ENCODE measurements at regions not wholly inside any gene's neighbourhood (a gene's known extent, or its start where the extent isn't known, plus 50 kb on each side); places are given as distances from the start of the nearest gene placed in this dataset.
"Not testable (repeated sequence)": the region's sequence is repeated elsewhere in the genome, so short reads cannot be mapped to it uniquely, and the experiment has no call there.

GRCh38 chr19:31483226-31483857 is 134.1 kb upstream of the TSHZ3 start:
- Histone ChIP-seq H3K36me3 (ENCODE audit: control insufficient read depth, insufficient read depth, low read length) (no peaks in the 10 kb centered on the region), H3K9me3 (ENCODE audit: control insufficient read depth, insufficient read depth, low read length) (peaks cover 31% of the 10 kb centered on the region), H3K4me1 (ENCODE audit: control insufficient read depth, insufficient read depth, low read length) (no peaks in the 10 kb centered on the region), H3K4me3 (ENCODE audit: low read depth, low read length) (no peak overlapping the region), H3K9ac (ENCODE audit: low read depth, low read length) (no peak overlapping the region), H3K27ac (ENCODE audit: low read depth, low read length) (no peak overlapping the region), H3K27me3 (ENCODE audit: control insufficient read depth, insufficient read depth, low read length) (no peaks in the 10 kb centered on the region)

GRCh38 chr19:31484858-31485410 is 135.7 kb upstream of the TSHZ3 start:
- not testable (repeated sequence) for H3K9ac ChIP-seq (ENCODE audit: low read depth, low read length); H3K36me3 ChIP-seq (ENCODE audit: control insufficient read depth, insufficient read depth, low read length); H3K4me1 ChIP-seq (ENCODE audit: control insufficient read depth, insufficient read depth, low read length); H3K4me3 ChIP-seq (ENCODE audit: low read depth, low read length); H3K27me3 ChIP-seq (ENCODE audit: control insufficient read depth, insufficient read depth, low read length); H3K27ac ChIP-seq (ENCODE audit: low read depth, low read length)
- H3K9me3 ChIP-seq (ENCODE audit: control insufficient read depth, insufficient read depth, low read length): peaks cover 31% of the 10 kb centered on the region

GRCh38 chr19:31485472-31485871 is 136.2 kb upstream of the TSHZ3 start:
- H3K4me3 ChIP-seq (ENCODE audit: low read depth, low read length): no peak overlapping the region
- H3K27me3 ChIP-seq (ENCODE audit: control insufficient read depth, insufficient read depth, low read length): no peaks in the 10 kb centered on the region
- H3K36me3 ChIP-seq (ENCODE audit: control insufficient read depth, insufficient read depth, low read length): no peaks in the 10 kb centered on the region
- H3K27ac ChIP-seq (ENCODE audit: low read depth, low read length): no peak overlapping the region
- H3K9me3 ChIP-seq (ENCODE audit: control insufficient read depth, insufficient read depth, low read length): peaks cover 31% of the 10 kb centered on the region
- no peaks in the 10 kb centered on the region for H3K4me1 ChIP-seq (ENCODE audit: control insufficient read depth, insufficient read depth, low read length)
- no peak overlapping the region for H3K9ac ChIP-seq (ENCODE audit: low read depth, low read length)

GRCh38 chr19:31491242-31491641 is 142.0 kb upstream of the TSHZ3 start:
- Histone ChIP-seq H3K36me3 (ENCODE audit: control insufficient read depth, insufficient read depth, low read length) (no peaks in the 10 kb centered on the region), H3K4me1 (ENCODE audit: control insufficient read depth, insufficient read depth, low read length) (no peaks in the 10 kb centered on the region), H3K9me3 (ENCODE audit: control insufficient read depth, insufficient read depth, low read length) (peaks cover 5% of the 10 kb centered on the region; the same call in 1 of the 2 replicates), H3K9ac (ENCODE audit: low read depth, low read length) (no peak overlapping the region), H3K27ac (ENCODE audit: low read depth, low read length) (no peak overlapping the region), H3K4me3 (ENCODE audit: low read depth, low read length) (no peak overlapping the region), H3K27me3 (ENCODE audit: control insufficient read depth, insufficient read depth, low read length) (no peaks in the 10 kb centered on the region)

GRCh38 chr19:31492050-31492449 is 142.8 kb upstream of the TSHZ3 start:
- H3K4me3 ChIP-seq (ENCODE audit: low read depth, low read length): no peak overlapping the region
- H3K27ac ChIP-seq (ENCODE audit: low read depth, low read length): no peak overlapping the region
- no peaks in the 10 kb centered on the region for H3K36me3 ChIP-seq (ENCODE audit: control insufficient read depth, insufficient read depth, low read length)
- H3K9me3 ChIP-seq (ENCODE audit: control insufficient read depth, insufficient read depth, low read length): no peaks in the 10 kb centered on the region
- H3K27me3 ChIP-seq (ENCODE audit: control insufficient read depth, insufficient read depth, low read length): no peaks in the 10 kb centered on the region
- no peaks in the 10 kb centered on the region for H3K4me1 ChIP-seq (ENCODE audit: control insufficient read depth, insufficient read depth, low read length)
- H3K9ac ChIP-seq (ENCODE audit: low read depth, low read length): no peak overlapping the region

GRCh38 chr19:31496076-31496475 is 146.8 kb upstream of the TSHZ3 start:
- Histone ChIP-seq H3K4me1 (ENCODE audit: control insufficient read depth, insufficient read depth, low read length) (no peaks in the 10 kb centered on the region), H3K9ac (ENCODE audit: low read depth, low read length) (no peak overlapping the region), H3K4me3 (ENCODE audit: low read depth, low read length) (no peak overlapping the region), H3K9me3 (ENCODE audit: control insufficient read depth, insufficient read depth, low read length) (no peaks in the 10 kb centered on the region), H3K27me3 (ENCODE audit: control insufficient read depth, insufficient read depth, low read length) (no peaks in the 10 kb centered on the region), H3K36me3 (ENCODE audit: control insufficient read depth, insufficient read depth, low read length) (no peaks in the 10 kb centered on the region), H3K27ac (ENCODE audit: low read depth, low read length) (no peak overlapping the region)

GRCh38 chr19:31497709-31498108 is 148.5 kb upstream of the TSHZ3 start:
- H3K27me3 ChIP-seq (ENCODE audit: control insufficient read depth, insufficient read depth, low read length): no peaks in the 10 kb centered on the region
- H3K9ac ChIP-seq (ENCODE audit: low read depth, low read length): no peak overlapping the region
- H3K9me3 ChIP-seq (ENCODE audit: control insufficient read depth, insufficient read depth, low read length): no peaks in the 10 kb centered on the region
- no peaks in the 10 kb centered on the region for H3K4me1 ChIP-seq (ENCODE audit: control insufficient read depth, insufficient read depth, low read length)
- H3K36me3 ChIP-seq (ENCODE audit: control insufficient read depth, insufficient read depth, low read length): no peaks in the 10 kb centered on the region
- H3K27ac ChIP-seq (ENCODE audit: low read depth, low read length): no peak overlapping the region
- H3K4me3 ChIP-seq (ENCODE audit: low read depth, low read length): no peak overlapping the region

- Histone ChIP-seq H3K9me3 (ENCODE audit: control insufficient read depth, insufficient read depth, low read length) (no peaks in the 10 kb centered on the region), H3K9ac (ENCODE audit: low read depth, low read length) (no peak overlapping the region), H3K4me1 (ENCODE audit: control insufficient read depth, insufficient read depth, low read length) (no peaks in the 10 kb centered on the region), H3K4me3 (ENCODE audit: low read depth, low read length) (no peak overlapping the region), H3K36me3 (ENCODE audit: control insufficient read depth, insufficient read depth, low read length) (no peaks in the 10 kb centered on the region), H3K27ac (ENCODE audit: low read depth, low read length) (no peak overlapping the region), H3K27me3 (ENCODE audit: control insufficient read depth, insufficient read depth, low read length) (no peaks in the 10 kb centered on the region)
Measured at GRCh38 chr19:31498781-31499180, 149.5 kb upstream of the TSHZ3 start.

- H3K4me1 ChIP-seq (ENCODE audit: control insufficient read depth, insufficient read depth, low read length): no peaks in the 10 kb centered on the region
- no peaks in the 10 kb centered on the region for H3K9me3 ChIP-seq (ENCODE audit: control insufficient read depth, insufficient read depth, low read length)
- no peaks in the 10 kb centered on the region for H3K36me3 ChIP-seq (ENCODE audit: control insufficient read depth, insufficient read depth, low read length)
- H3K27me3 ChIP-seq (ENCODE audit: control insufficient read depth, insufficient read depth, low read length): no peaks in the 10 kb centered on the region
- no peak overlapping the region for H3K4me3 ChIP-seq (ENCODE audit: low read depth, low read length)
- no peak overlapping the region for H3K27ac ChIP-seq (ENCODE audit: low read depth, low read length)
- H3K9ac ChIP-seq (ENCODE audit: low read depth, low read length): no peak overlapping the region
Measured at GRCh38 chr19:31499281-31500196, 150.3 kb upstream of the TSHZ3 start.

- Histone ChIP-seq H3K36me3 (ENCODE audit: control insufficient read depth, insufficient read depth, low read length) (no peaks in the 10 kb centered on the region), H3K27ac (ENCODE audit: low read depth, low read length) (no peak overlapping the region), H3K9ac (ENCODE audit: low read depth, low read length) (no peak overlapping the region), H3K9me3 (ENCODE audit: control insufficient read depth, insufficient read depth, low read length) (no peaks in the 10 kb centered on the region), H3K4me3 (ENCODE audit: low read depth, low read length) (no peak overlapping the region), H3K4me1 (ENCODE audit: control insufficient read depth, insufficient read depth, low read length) (no peaks in the 10 kb centered on the region), H3K27me3 (ENCODE audit: control insufficient read depth, insufficient read depth, low read length) (no peaks in the 10 kb centered on the region)
Measured at GRCh38 chr19:31500197-31500830, 151.1 kb upstream of the TSHZ3 start.

- no peak overlapping the region for H3K27ac ChIP-seq (ENCODE audit: low read depth, low read length)
- no peaks in the 10 kb centered on the region; the same call in 1 of the 2 replicates for H3K27me3 ChIP-seq (ENCODE audit: control insufficient read depth, insufficient read depth, low read length)
- no peaks in the 10 kb centered on the region for H3K4me1 ChIP-seq (ENCODE audit: control insufficient read depth, insufficient read depth, low read length)
Measured at GRCh38 chr19:31500946-31501345, 151.7 kb upstream of the TSHZ3 start.

More at GRCh38 chr19:31500946-31501345, 151.7 kb upstream of the TSHZ3 start:
- Histone ChIP-seq H3K36me3 (ENCODE audit: control insufficient read depth, insufficient read depth, low read length) (no peaks in the 10 kb centered on the region), H3K9ac (ENCODE audit: low read depth, low read length) (no peak overlapping the region), H3K4me3 (ENCODE audit: low read depth, low read length) (no peak overlapping the region), H3K9me3 (ENCODE audit: control insufficient read depth, insufficient read depth, low read length) (no peaks in the 10 kb centered on the region)

Measured in HUES48 (cell line).